ENCODE measurements at regions not wholly inside any gene's neighbourhood (a gene's known extent, or its start where the extent isn't known, plus 50 kb on each side); places are given as distances from the start of the nearest gene placed in this dataset.
"Not testable (repeated sequence)": the region's sequence is repeated elsewhere in the genome, so short reads cannot be mapped to it uniquely, and the experiment has no call there.

GRCh38 chr3:102297072-102297658 lies 137.7 kb upstream of the ZPLD1 start:
- DNase-seq (ENCODE audit: low spot score), result no peak
- no peak for FAIRE-seq

GRCh38 chr3:102299125-102299877 lies 135.5 kb upstream of the ZPLD1 start:
- FAIRE-seq (no peak), DNase-seq (ENCODE audit: low spot score) (peak; percentile 18)

- FAIRE-seq, result no peak
- DNase-seq (ENCODE audit: low spot score), result no peak
Observed at GRCh38 chr3:102301155-102301880, 133.5 kb upstream of the ZPLD1 start.

- FAIRE-seq (no peak), DNase-seq (ENCODE audit: low spot score) (no peak)
Observed at GRCh38 chr3:102302020-102302419, 132.8 kb upstream of the ZPLD1 start.

- FAIRE-seq (no peak), DNase-seq (ENCODE audit: low spot score) (no peak)
Observed at GRCh38 chr3:102304550-102304949, 130.3 kb upstream of the ZPLD1 start.

GRCh38 chr3:102307442-102307841 lies 127.4 kb upstream of the ZPLD1 start:
- DNase-seq (ENCODE audit: low spot score) (no peak), FAIRE-seq (no peak)

GRCh38 chr3:102329066-102329465 lies 105.7 kb upstream of the ZPLD1 start:
- DNase-seq (ENCODE audit: low spot score) (no peak), FAIRE-seq (no peak)

GRCh38 chr3:102329561-102329960 lies 105.3 kb upstream of the ZPLD1 start:
- DNase-seq (ENCODE audit: low spot score) (no peak), FAIRE-seq (no peak)

- no peak for DNase-seq (ENCODE audit: low spot score)
- FAIRE-seq, result no peak
Observed at GRCh38 chr3:102332205-102332604, 102.6 kb upstream of the ZPLD1 start.

GRCh38 chr3:102332934-102333333 lies 101.9 kb upstream of the ZPLD1 start:
- FAIRE-seq (no peak), DNase-seq (ENCODE audit: low spot score) (no peak)

GRCh38 chr3:102336130-102336529 lies 98.7 kb upstream of the ZPLD1 start:
- DNase-seq (ENCODE audit: low spot score) (no peak), FAIRE-seq (no peak)

GRCh38 chr3:102339671-102340070 lies 95.1 kb upstream of the ZPLD1 start:
- DNase-seq (ENCODE audit: low spot score), result no peak
- FAIRE-seq, result no peak

- FAIRE-seq, result no peak
Observed at GRCh38 chr3:102346897-102347296, 87.9 kb upstream of the ZPLD1 start.

GRCh38 chr3:102348904-102349303 lies 85.9 kb upstream of the ZPLD1 start:
- DNase-seq (ENCODE audit: low spot score), result no peak
- FAIRE-seq, result no peak

More at GRCh38 chr3:102346897-102347296, 87.9 kb upstream of the ZPLD1 start:
- DNase-seq (ENCODE audit: low spot score), result no peak

GRCh38 chr3:102353148-102353547 lies 81.7 kb upstream of the ZPLD1 start:
- DNase-seq (ENCODE audit: low spot score) (no peak), FAIRE-seq (no peak)

- FAIRE-seq (no peak), DNase-seq (ENCODE audit: low spot score) (no peak)
Observed at GRCh38 chr3:102353805-102354204, 81.0 kb upstream of the ZPLD1 start.

- FAIRE-seq, result no peak
Observed at GRCh38 chr3:102354818-102355515, 79.8 kb upstream of the ZPLD1 start.

GRCh38 chr3:102356506-102356905 lies 78.3 kb upstream of the ZPLD1 start:
- DNase-seq (ENCODE audit: low spot score) (no peak), FAIRE-seq (no peak)

More at GRCh38 chr3:102354818-102355515, 79.8 kb upstream of the ZPLD1 start:
- DNase-seq (ENCODE audit: low spot score), result no peak

- not testable (repeated sequence) for DNase-seq (ENCODE audit: low spot score); FAIRE-seq
Observed at GRCh38 chr3:102357313-102357712, 77.5 kb upstream of the ZPLD1 start.

GRCh38 chr3:102360183-102360860 lies 74.5 kb upstream of the ZPLD1 start:
- DNase-seq (ENCODE audit: low spot score) (no peak), FAIRE-seq (no peak)

- DNase-seq (ENCODE audit: low spot score), result no peak
- FAIRE-seq, result no peak
Observed at GRCh38 chr3:102361101-102361500, 73.7 kb upstream of the ZPLD1 start.
